OCI-LY7 (cell line): ENCODE measurements at regions not wholly inside any gene's neighbourhood (a gene's known extent, or its start where the extent isn't known, plus 50 kb on each side); places are given as distances from the start of the nearest gene placed in this dataset.

ENCODE experiments used
- BruUV-seq: library from RNA; stranded (reverse); fragments of 400-500 nt; replicated peaks from 2 replicates; lab custom pipeline; 2021; lab: Mats Ljungman, UMichigan
- CTCF ChIA-PET: fragments of 300-600 bp; sonication (Branson Sonifier 250); formaldehyde crosslinking; loops from one replicate; lab custom pipeline; 2022; ENCODE audit warnings: antibody characterized with exemption; ENCODE audit not compliant: unreplicated experiment; lab: Charles Lee
- POLR2A ChIA-PET: fragments of 300-600 bp; sonication (Branson Sonifier 250); formaldehyde crosslinking; loops from one replicate; lab custom pipeline; 2022; ENCODE audit warnings: antibody characterized with exemption; lab: Charles Lee
- DNase-seq: peaks from one replicate; pipeline ENCODE4 v3.0.0-alpha.2; 2015; ENCODE audit warnings: low spot score
- H2AFZ ChIP-seq: fragments of 200-600 bp; sonication (generic), shearing (Covaris generic); 2 replicates; pipeline ENCODE4 v1.6.1; 2014; ENCODE audit warnings: mild to moderate bottlenecking, antibody characterized with exemption, low read length, moderate library complexity
- H3K27ac ChIP-seq: fragments of 200-600 bp; sonication (generic); 2 replicates; pipeline ENCODE4 v1.5.1; 2014; ENCODE audit warnings: mixed run types, low read depth, mild to moderate bottlenecking, moderate library complexity, low read length, inconsistent platforms; ENCODE audit not compliant: poor library complexity, severe bottlenecking
- H3K36me3 ChIP-seq: fragments of 200-600 bp; sonication (generic); 2 replicates; pipeline ENCODE4 v1.6.1; 2014; ENCODE audit warnings: mild to moderate bottlenecking, antibody characterized with exemption, low read length, moderate library complexity, mixed read lengths; ENCODE audit not compliant: insufficient read depth
- H3K4me1 ChIP-seq: fragments of 200-600 bp; sonication (generic); 2 replicates; pipeline ENCODE4 v1.5.1; 2014; ENCODE audit warnings: mild to moderate bottlenecking, low read length; ENCODE audit not compliant: insufficient read depth, poor library complexity, severe bottlenecking
- H3K4me2 ChIP-seq: fragments of 200-600 bp; sonication (generic); 2 replicates; pipeline ENCODE4 v1.6.1; 2014; ENCODE audit warnings: mild to moderate bottlenecking, low read length
- H3K4me3 ChIP-seq: fragments of 200-600 bp; sonication (generic); 2 replicates; pipeline ENCODE4 v1.5.1; 2014; ENCODE audit warnings: mild to moderate bottlenecking, low read depth, low read length; ENCODE audit not compliant: poor library complexity, severe bottlenecking
- H3K79me2 ChIP-seq: fragments of 200-600 bp; sonication (generic); 2 replicates; pipeline ENCODE4 v1.6.1; 2016; ENCODE audit warnings: low read depth, mild to moderate bottlenecking, low read length, moderate library complexity, mixed read lengths; ENCODE audit not compliant: insufficient read depth
- H3K9me2 ChIP-seq: fragments of 200-600 bp; sonication (generic); 2 replicates; pipeline ENCODE4 v1.6.1; 2016; ENCODE audit warnings: mild to moderate bottlenecking, low read length, mixed read lengths; ENCODE audit not compliant: insufficient read depth
- H3K9me3 ChIP-seq: fragments of 200-600 bp; sonication (generic); 2 replicates; pipeline ENCODE4 v1.6.1; 2014; ENCODE audit warnings: mild to moderate bottlenecking, mixed run types, low read length, mixed read lengths
- H4K20me1 ChIP-seq: fragments of 200-600 bp; sonication (generic); 2 replicates; pipeline ENCODE4 v1.6.1; 2014; ENCODE audit warnings: mild to moderate bottlenecking, antibody characterized with exemption, low read length, moderate library complexity, mixed read lengths; ENCODE audit not compliant: insufficient read depth
- CTCF ChIP-seq: fragments of 200-600 bp; sonication (generic); conservative IDR thresholded peaks from 2 replicates; pipeline ENCODE4 v1.5.1; 2014; ENCODE audit warnings: mild to moderate bottlenecking, antibody characterized with exemption, low read length, moderate library complexity, mixed read lengths
- EZH2phosphoT487 ChIP-seq: fragments of 200-600 bp; sonication (generic); IDR thresholded peaks from 2 replicates; pipeline ENCODE4 v1.6.1; 2018; ENCODE audit warnings: low read depth, borderline replicate concordance, mild to moderate bottlenecking, mixed run types, antibody characterized with exemption, low read length, moderate library complexity, mixed read lengths
- intact Hi-C: fragments of 100-400 bp; cut with micrococcal nuclease; formaldehyde crosslinking; loops from one replicate; pipeline ENCODE4 v1.10.0; 2022; ENCODE audit not compliant: unreplicated experiment

GRCh38 chr2:9149726-9150567, 56.7 kb upstream of the ASAP2 start:
- intact Hi-C loops, result no loop called here
- POLR2A ChIA-PET, result no interaction called here
- DNase-seq, result no peak

GRCh38 chr2:9149388-9149660, 57.3 kb upstream of the ASAP2 start:
- H3K4me2 ChIP-seq, result no peak overlapping the region
- no peaks in the 10 kb centered on the region for H4K20me1 ChIP-seq
- intact Hi-C loops, result no loop called here
- POLR2A ChIA-PET, result no interaction called here
- no TSS peak for BruUV-seq
- no peaks in the 10 kb centered on the region for H3K4me1 ChIP-seq
- H3K79me2 ChIP-seq, result no peaks in the 10 kb centered on the region
- H3K9me3 ChIP-seq, result no peaks in the 10 kb centered on the region
- no peaks in the 10 kb centered on the region for H3K9me2 ChIP-seq
- no peak overlapping the region for H3K27ac ChIP-seq
- CTCF ChIA-PET, result no interaction called here
- no peak overlapping the region for H2AFZ ChIP-seq
- H3K4me3 ChIP-seq, result no peak overlapping the region
- TF ChIP-seq EZH2phosphoT487 (no peak), CTCF (no peak)
- DNase-seq, result no peak
- H3K36me3 ChIP-seq, result no peaks in the 10 kb centered on the region

More at GRCh38 chr2:9149726-9150567, 56.7 kb upstream of the ASAP2 start:
- Histone ChIP-seq H2AFZ (no peak overlapping the region), H3K36me3 (no peaks in the 10 kb centered on the region), H3K4me2 (no peak overlapping the region), H4K20me1 (no peaks in the 10 kb centered on the region), H3K9me3 (no peaks in the 10 kb centered on the region), H3K4me3 (no peak overlapping the region), H3K4me1 (no peaks in the 10 kb centered on the region), H3K27ac (no peak overlapping the region), H3K9me2 (no peaks in the 10 kb centered on the region), H3K79me2 (no peaks in the 10 kb centered on the region)
- no peak for TF ChIP-seq EZH2phosphoT487
- no peak for TF ChIP-seq CTCF
- BruUV-seq, result no TSS peak
- CTCF ChIA-PET, result no interaction called here

- intact Hi-C loops, result no loop called here
- POLR2A ChIA-PET, result interaction anchor here (0.6 kb wide), 1 partner anchor 235 kb away, joined by 4 read pairs; no protein-coding TSS in a partner anchor
- TF ChIP-seq EZH2phosphoT487, result no peak
- no peak for TF ChIP-seq CTCF
Measured at GRCh38 chr2:9146646-9147045, 60.0 kb upstream of the ASAP2 start.

More at GRCh38 chr2:9146646-9147045, 60.0 kb upstream of the ASAP2 start:
- Histone ChIP-seq H2AFZ (no peak overlapping the region), H3K4me1 (peaks cover 5% of the 10 kb centered on the region), H3K79me2 (no peaks in the 10 kb centered on the region), H3K4me2 (no peak overlapping the region), H3K9me2 (no peaks in the 10 kb centered on the region), H3K27ac (no peak overlapping the region), H3K36me3 (no peaks in the 10 kb centered on the region), H4K20me1 (no peaks in the 10 kb centered on the region), H3K9me3 (no peaks in the 10 kb centered on the region), H3K4me3 (no peak overlapping the region)
- CTCF ChIA-PET, result no interaction called here
- no TSS peak for BruUV-seq
- no peak for DNase-seq
